Spinal cord (tissue), 9 donors: ENCODE measurements at regions not wholly inside any gene's neighbourhood (a gene's known extent, or its start where the extent isn't known, plus 50 kb on each side); places are given as distances from the start of the nearest gene placed in this dataset.
"Not testable (repeated sequence)": the region's sequence is repeated elsewhere in the genome, so short reads cannot be mapped to it uniquely, and the experiment has no call there.

Experiments used
- DNase-seq, 6 donors: peaks; one replicate each; pipeline versions ENCODE4 v3.0.0 to v3.0.0-alpha.2; 2013 to 2015; ENCODE audit warnings: low spot score in 6 of 6, low read depth in 4 of 6
- H3K27ac ChIP-seq: one replicate; pipeline ENCODE4 v1.5.1; 2013; ENCODE audit warnings: low read depth, low read length, control low read depth
- H3K27me3 ChIP-seq: one replicate; pipeline ENCODE4 v1.6.1; 2013; ENCODE audit warnings: low read length; ENCODE audit not compliant: control insufficient read depth, insufficient read depth
- H3K36me3 ChIP-seq: one replicate; pipeline ENCODE4 v1.6.1; 2013; ENCODE audit warnings: low read length; ENCODE audit not compliant: control insufficient read depth, insufficient read depth
- H3K4me1 ChIP-seq: one replicate; pipeline ENCODE4 v1.6.1; 2013; ENCODE audit warnings: low read length; ENCODE audit not compliant: control insufficient read depth, insufficient read depth
- H3K4me3 ChIP-seq: one replicate; pipeline ENCODE4 v1.5.1; 2013; ENCODE audit warnings: low read depth, low read length, control low read depth
- H3K9me3 ChIP-seq: one replicate; pipeline ENCODE4 v1.6.1; 2013; ENCODE audit warnings: low read length; ENCODE audit not compliant: control insufficient read depth, insufficient read depth
- WGBS: methylation state at CpG from one replicate; pipeline ENCODE4 v1.1.5; 2013; ENCODE audit warnings: missing lambda C conversion rate; ENCODE audit not compliant: insufficient coverage; 5-methylcytosine and 5-hydroxymethylcytosine counted together
- donor health status: healthy.

DNA sequence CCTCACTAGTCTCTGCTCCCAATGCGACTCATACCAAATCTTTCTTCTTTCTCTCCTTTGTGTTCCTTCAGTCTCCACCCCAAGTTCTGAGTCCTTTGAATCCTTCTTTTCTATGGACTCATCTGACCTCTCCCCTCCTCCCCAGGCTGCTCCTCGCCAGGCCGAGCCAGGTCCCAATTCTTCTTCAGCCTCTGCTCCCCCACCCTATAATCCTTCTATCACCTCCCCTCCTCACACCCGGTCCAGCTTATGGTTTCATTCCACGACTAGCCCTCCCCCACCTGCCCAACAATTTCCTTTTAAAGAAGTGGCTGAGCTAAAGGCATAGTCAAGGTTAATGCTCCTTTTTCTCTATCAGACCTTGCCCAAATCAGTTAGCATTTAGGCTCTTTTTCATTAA, 518.5 kb downstream of the MATN1 start:
- not testable (repeated sequence) for H3K4me1 ChIP-seq, H3K27me3 ChIP-seq, H3K9me3 ChIP-seq, H3K4me3 ChIP-seq, H3K27ac ChIP-seq, DNase-seq, H3K36me3 ChIP-seq
- WGBS, result 77% methylated on average over 5 of the region's 5 CpGs

DNA sequence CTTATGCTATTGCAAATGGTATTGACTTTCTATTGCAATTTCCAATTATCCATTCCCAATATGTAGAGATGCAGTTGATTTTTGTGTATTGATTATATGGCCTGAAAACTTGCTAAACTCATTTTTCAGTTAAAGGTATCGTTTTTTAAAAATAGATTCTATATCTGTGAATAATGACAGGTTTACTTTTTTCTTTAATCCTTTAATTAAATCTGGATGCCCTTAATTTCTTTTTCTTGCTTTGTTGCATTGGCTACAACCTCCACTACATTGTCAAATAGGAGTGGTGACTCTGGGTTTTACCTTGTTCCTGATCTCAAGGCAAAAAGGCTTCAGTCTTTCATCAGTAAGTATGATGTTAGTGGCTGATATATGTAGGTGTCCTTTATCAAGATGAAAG, 522.4 kb downstream of the MATN1 start:
- no peaks in the 10 kb centered on the region for H3K4me1 ChIP-seq
- H3K9me3 ChIP-seq, result peaks cover 4% of the 10 kb centered on the region
- DNase-seq, result no peak
- peaks cover 2% of the 10 kb centered on the region for H3K27me3 ChIP-seq
- H3K4me3 ChIP-seq, result no peak overlapping the region
- no peaks in the 10 kb centered on the region for H3K36me3 ChIP-seq
- H3K27ac ChIP-seq, result no peak overlapping the region
- no CpG with 5 or more reads among the region's 1 CpG for WGBS

DNA sequence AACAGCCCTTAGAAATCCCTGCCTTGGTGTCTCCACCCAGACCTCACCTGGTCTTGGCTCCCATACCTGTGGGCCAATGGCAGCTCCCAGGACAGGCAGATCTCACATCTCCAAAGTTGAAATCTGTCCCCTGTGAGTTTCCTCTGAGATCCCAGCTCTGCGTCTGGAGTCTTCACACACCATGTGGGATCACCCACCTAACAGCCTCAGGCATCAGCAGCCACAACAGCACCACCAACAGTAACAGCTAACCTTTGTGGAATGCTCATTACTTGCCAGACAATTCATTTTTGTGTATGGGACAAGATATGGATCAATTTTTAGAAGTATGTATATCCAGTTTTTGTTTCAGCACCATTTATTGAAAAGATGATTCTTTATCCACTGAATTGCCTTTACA, 523.2 kb downstream of the MATN1 start:
- Histone ChIP-seq H3K27me3 (peaks cover 2% of the 10 kb centered on the region), H3K4me1 (no peaks in the 10 kb centered on the region), H3K36me3 (no peaks in the 10 kb centered on the region), H3K27ac (no peak overlapping the region), H3K9me3 (peaks cover 4% of the 10 kb centered on the region), H3K4me3 (no peak overlapping the region)
- 100% methylated on average over 1 of the region's 1 CpG for WGBS
- DNase-seq, result no peak

DNA sequence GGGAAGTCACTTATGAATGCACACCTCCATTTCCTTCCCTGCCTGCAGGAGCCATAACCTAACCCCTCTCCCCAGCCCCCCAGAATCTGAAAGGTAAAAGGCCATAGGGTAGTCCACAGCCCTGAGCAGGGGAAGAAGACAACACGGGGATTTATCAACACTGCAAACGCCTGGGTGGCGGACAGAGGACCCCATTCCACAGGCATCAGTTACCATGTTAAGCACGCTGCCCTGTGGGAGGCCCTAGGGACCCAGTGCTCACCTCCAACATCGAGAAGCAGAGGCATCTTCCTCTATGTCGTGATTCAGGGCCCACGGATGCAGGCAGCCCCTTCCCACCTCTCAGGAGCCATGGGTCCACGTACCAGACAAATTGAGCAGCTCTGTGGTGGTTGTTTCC, 523.8 kb downstream of the MATN1 start:
- DNase-seq, result no peak
- no peak overlapping the region for H3K4me3 ChIP-seq
- H3K36me3 ChIP-seq, result no peaks in the 10 kb centered on the region
- 78% methylated on average over 5 of the region's 8 CpGs for WGBS
- H3K4me1 ChIP-seq, result no peaks in the 10 kb centered on the region
- no peak overlapping the region for H3K27ac ChIP-seq
- H3K9me3 ChIP-seq, result peaks cover 4% of the 10 kb centered on the region
- H3K27me3 ChIP-seq, result peaks cover 2% of the 10 kb centered on the region

DNA sequence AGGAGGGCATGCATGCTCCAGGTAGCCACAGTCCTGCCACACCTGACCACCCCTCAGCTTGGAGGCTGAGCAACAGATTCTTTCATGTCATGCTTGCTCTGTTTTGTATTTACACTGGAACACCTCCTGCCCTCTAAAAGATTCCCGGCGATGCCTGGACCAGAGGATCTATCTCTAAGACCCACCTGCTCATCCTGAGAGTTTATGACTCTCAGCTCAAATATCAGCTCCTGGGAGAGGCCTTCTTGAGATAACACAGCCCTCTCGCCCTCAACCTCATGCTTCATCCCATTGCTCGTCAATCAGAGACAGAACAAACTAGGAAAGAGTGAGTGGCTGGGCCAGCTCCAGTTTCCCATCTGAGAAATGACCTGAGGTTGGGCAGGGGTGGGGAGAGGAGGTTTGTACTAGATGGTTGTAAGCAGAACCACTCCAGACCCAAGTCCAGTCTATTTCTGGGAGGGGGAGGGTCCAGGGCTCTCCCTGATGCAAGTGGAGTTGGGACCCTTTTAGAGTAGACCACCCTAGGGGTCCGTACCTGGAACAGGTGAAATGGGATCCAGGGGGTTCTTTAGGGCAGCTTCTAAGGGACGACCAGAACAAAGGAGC, 524.5 kb downstream of the MATN1 start:
- H3K27ac ChIP-seq, result no peak overlapping the region
- peaks cover 4% of the 10 kb centered on the region for H3K9me3 ChIP-seq
- DNase-seq, result no peak
- no peaks in the 10 kb centered on the region for H3K36me3 ChIP-seq
- WGBS, result 82% methylated on average over 4 of the region's 6 CpGs
- H3K27me3 ChIP-seq, result peaks cover 2% of the 10 kb centered on the region
- H3K4me1 ChIP-seq, result no peaks in the 10 kb centered on the region
- no peak overlapping the region for H3K4me3 ChIP-seq

DNA sequence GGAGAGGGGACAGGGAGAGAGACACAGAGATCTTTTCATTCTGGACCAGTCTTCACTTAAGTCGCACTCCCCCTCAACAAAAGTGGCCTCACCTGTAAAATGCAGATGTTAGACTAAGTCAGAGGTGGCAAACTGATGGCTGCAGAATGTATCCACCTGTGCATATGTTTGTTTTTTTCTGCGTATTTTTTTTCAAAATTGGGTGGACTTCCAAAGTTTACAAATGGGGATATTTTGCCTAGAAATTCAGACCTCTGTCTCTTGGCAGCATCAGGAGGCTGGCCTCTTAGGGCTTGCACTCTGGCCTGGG, 525.0 kb downstream of the MATN1 start:
- H3K4me3 ChIP-seq, result no peak overlapping the region
- peaks cover 2% of the 10 kb centered on the region for H3K27me3 ChIP-seq
- no peaks in the 10 kb centered on the region for H3K36me3 ChIP-seq
- no peak overlapping the region for H3K27ac ChIP-seq
- peaks cover 4% of the 10 kb centered on the region for H3K9me3 ChIP-seq
- WGBS, result 83% methylated on average over 1 of the region's 2 CpGs
- no peak for DNase-seq
- H3K4me1 ChIP-seq, result no peaks in the 10 kb centered on the region

DNA sequence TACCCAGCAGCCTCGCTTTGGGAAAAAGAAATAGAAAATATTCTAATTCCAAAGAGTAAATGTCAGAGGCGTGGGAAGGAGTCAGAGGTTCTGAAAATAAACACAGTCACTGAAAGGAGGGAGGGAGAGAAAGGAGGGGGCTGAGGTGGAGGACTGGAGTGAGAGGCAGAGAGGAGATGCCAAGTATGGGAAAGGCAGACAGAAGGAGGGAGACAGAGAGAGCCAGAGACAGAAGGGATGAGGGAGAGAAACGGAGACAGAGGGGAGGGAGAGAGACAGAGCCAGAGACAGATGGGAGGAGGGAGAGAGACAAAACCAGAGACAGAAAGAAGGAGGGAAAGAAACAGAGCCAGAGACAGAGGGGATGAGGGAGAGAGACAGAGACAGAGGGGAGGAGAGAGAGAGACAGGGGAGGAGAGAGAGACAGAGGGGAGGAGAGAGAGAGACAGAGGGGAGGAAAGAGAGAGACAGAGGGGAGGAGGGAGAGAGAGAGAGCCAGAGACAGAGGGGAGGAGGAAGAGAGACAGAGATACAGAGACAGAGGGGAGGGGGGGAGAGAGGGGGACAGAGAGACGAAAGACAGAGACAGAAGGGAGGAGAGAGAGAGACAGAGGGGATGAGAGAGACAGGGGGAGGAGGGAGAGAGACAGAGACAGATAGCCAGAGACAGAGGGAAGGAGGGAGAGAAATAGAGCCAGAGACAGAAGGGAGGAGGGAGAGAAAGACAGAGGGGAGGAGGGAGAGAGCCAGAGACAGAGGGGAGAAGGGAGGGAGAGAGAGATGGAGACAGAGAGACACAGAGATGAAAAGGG, 525.5 kb downstream of the MATN1 start:
- Histone ChIP-seq H3K4me1 (no peaks in the 10 kb centered on the region), H3K27ac (no peak overlapping the region), H3K27me3 (peaks cover 2% of the 10 kb centered on the region), H3K9me3 (peaks cover 4% of the 10 kb centered on the region), H3K4me3 (no peak overlapping the region), H3K36me3 (no peaks in the 10 kb centered on the region)
- WGBS, result 45% methylated on average over 3 of the region's 4 CpGs
- DNase-seq, result peak in 1 of 6 donors; percentile 59

DNA sequence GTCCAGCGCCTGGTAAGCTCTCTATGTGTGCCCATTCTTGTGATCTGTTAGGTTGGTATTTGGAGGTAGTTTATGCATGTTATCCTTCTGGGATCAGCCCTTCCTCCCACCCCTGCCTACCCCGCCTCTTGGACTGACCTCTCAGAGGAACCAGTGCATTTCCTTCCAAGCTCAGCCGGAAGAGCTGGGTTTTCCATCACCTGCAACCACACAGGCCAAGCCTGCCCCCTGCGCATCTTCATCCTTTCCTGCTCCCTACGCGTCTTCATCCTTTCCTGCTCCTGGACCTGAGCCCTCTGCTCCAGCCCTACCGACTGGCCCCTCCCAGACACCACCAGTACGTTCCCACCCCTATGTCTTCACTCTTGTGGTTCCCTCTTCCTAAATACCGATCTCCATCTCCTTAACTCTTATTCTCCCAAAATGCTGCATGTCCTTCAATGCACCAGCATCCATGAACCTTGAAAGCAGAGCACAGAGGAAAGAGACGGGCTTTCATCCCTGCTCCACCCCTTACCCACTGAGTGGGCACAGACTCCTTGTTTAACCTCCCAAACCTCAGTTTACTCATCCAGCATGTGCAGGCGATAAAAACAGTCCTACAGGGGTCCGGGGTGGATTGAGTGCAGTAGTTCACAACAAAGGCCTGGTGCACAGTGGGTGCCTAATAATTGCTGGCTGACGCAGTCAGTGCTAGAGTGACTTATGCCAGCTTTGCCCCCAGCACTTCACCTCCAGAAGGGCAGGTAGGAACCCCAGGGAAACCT, 526.3 kb downstream of the MATN1 start:
- 65% methylated on average over 12 of the region's 13 CpGs for WGBS
- H3K36me3 ChIP-seq, result no peaks in the 10 kb centered on the region
- no peak overlapping the region for H3K27ac ChIP-seq
- H3K4me3 ChIP-seq, result no peak overlapping the region
- H3K9me3 ChIP-seq, result peaks cover 4% of the 10 kb centered on the region
- H3K4me1 ChIP-seq, result no peaks in the 10 kb centered on the region
- H3K27me3 ChIP-seq, result peaks cover 2% of the 10 kb centered on the region
- DNase-seq, result no peak

DNA sequence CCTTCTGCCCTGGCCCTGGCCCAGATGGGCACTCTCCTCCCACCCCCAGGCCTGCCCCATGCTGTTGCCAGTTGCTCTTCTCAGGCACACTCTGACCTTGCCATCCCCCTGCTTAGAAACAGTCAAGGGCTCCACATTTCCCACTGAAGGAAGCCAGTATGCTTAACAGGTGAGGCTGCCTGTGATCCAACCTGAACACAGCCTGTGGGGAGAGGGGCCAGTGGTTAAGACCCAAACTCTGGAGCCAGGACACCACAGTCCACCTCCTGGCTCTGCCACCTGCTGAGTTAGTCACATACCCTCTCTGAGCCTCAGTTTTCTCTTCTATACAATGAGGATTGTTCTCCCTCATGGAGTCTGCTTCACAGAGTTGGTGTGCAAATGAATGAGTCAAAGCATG, 526.9 kb downstream of the MATN1 start:
- no peak for DNase-seq
- Histone ChIP-seq H3K36me3 (no peaks in the 10 kb centered on the region), H3K9me3 (peaks cover 4% of the 10 kb centered on the region), H3K27ac (no peak overlapping the region), H3K27me3 (peaks cover 2% of the 10 kb centered on the region), H3K4me3 (no peak overlapping the region), H3K4me1 (no peaks in the 10 kb centered on the region)
